ENCODE measurements at regions not wholly inside any gene's neighbourhood (a gene's known extent, or its start where the extent isn't known, plus 50 kb on each side); places are given as distances from the start of the nearest gene placed in this dataset.
"Not testable (repeated sequence)": the region's sequence is repeated elsewhere in the genome, so short reads cannot be mapped to it uniquely, and the experiment has no call there.

DNA sequence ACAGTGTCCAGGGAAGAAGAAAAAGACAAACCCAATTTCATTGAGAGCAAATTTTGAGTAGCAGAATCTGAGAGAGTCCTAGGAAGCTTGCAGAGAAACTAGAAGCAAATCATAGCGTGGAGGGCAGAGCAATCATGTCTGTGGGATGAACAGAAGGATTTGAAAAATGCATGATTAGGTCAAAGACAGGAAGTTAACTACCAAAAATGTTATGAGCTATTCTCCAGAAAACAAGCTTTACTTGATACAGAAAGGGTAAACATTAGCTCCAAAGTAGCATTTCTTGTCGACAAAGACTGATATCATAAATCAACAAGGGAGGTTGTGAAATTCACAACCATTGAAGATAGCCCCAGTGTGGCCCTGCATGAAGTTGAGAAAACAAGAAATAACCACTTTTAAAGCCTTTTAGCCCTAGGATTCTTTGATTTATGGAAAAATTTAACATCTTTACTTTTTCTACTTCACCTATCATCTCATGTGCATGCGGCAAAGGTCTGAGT lies 97.7 kb upstream of the MEGF10 start:
- Histone ChIP-seq H3K36me3 (replicated peaks in 1 of 2; ENCODE audit: control insufficient read depth in 1 of 2, insufficient read depth in 2 of 2, low read length in 1 of 2) (no peaks in the 10 kb centered on the region), H3K9me2 (no peaks in the 10 kb centered on the region), H2AFZ (ENCODE audit: low read depth) (no peak overlapping the region), H3F3A (replicated peaks; ENCODE audit: insufficient read depth) (no peaks in the 10 kb centered on the region), H3K4me1 (ENCODE audit: control insufficient read depth in 1 of 2, insufficient read depth in 2 of 2, low read depth in 1 of 2, low read length in 1 of 2) (no peaks in the 10 kb centered on the region), H3K79me2 (ENCODE audit: insufficient read depth) (no peaks in the 10 kb centered on the region), H3K4me3 (ENCODE audit: low read depth in 2 of 2, low read length in 1 of 2) (no peak overlapping the region), H3K9ac (no peak overlapping the region), H3K27me3 (ENCODE audit: insufficient read depth) (no peaks in the 10 kb centered on the region), H3K9me3 (no peaks in the 10 kb centered on the region), H4K20me1 (ENCODE audit: insufficient read depth) (no peaks in the 10 kb centered on the region), H3K27ac (ENCODE audit: low read depth in 2 of 2, low read length in 1 of 2) (no peak overlapping the region), H3K4me2 (no peak overlapping the region)
- ChIA-PET CTCF (no interaction called here), POLR2A (no interaction called here)
- DNase-seq, result no peak
- 65% methylated on average over 3 of the region's 3 CpGs for WGBS (ENCODE audit: low lambda C conversion rate)
- TF ChIP-seq, protein P1, sequence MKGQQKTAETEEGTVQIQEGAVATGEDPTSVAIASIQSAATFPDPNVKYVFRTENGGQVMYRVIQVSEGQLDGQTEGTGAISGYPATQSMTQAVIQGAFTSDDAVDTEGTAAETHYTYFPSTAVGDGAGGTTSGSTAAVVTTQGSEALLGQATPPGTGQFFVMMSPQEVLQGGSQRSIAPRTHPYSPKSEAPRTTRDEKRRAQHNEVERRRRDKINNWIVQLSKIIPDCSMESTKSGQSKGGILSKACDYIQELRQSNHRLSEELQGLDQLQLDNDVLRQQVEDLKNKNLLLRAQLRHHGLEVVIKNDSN (IDR thresholded peaks at IDR 0.05; ENCODE audit: borderline replicate concordance, low read depth), result no peak

DNA sequence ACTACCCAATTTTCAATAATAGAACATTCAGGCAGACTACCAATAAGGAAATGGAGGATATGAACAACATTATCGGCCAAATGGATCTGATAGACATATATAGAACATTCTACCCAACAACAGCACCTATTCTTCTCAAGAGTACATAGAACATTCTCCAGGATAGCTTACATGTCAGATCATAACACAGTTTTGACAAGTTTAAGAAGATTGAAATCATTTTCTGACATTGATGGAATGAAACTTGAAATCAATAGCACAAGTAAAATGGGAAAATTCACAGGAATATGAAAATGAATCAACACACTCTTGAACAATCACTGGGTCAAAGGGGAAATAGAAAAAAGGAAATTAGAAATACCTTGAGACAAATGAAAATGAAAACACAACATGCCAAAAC lies 94.6 kb upstream of the MEGF10 start:
- no peak overlapping the region for H2AFZ ChIP-seq (ENCODE audit: low read depth)
- H4K20me1 ChIP-seq (ENCODE audit: insufficient read depth), result no peaks in the 10 kb centered on the region
- no peaks in the 10 kb centered on the region for H3K4me1 ChIP-seq (ENCODE audit: control insufficient read depth in 1 of 2, insufficient read depth in 2 of 2, low read depth in 1 of 2, low read length in 1 of 2)
- WGBS (ENCODE audit: low lambda C conversion rate), result 7% methylated on average over 1 of the region's 1 CpG
- H3K9me2 ChIP-seq, result no peaks in the 10 kb centered on the region
- H3K36me3 ChIP-seq (replicated peaks in 1 of 2; ENCODE audit: control insufficient read depth in 1 of 2, insufficient read depth in 2 of 2, low read length in 1 of 2), result no peaks in the 10 kb centered on the region
- DNase-seq, result no peak
- H3K4me3 ChIP-seq (ENCODE audit: low read depth in 2 of 2, low read length in 1 of 2), result no peak overlapping the region
- H3K27me3 ChIP-seq (ENCODE audit: insufficient read depth), result no peaks in the 10 kb centered on the region
- H3K9me3 ChIP-seq, result no peaks in the 10 kb centered on the region
- POLR2A ChIA-PET, result no interaction called here
- CTCF ChIA-PET, result no interaction called here
- H3K27ac ChIP-seq (ENCODE audit: low read depth in 2 of 2, low read length in 1 of 2), result no peak overlapping the region
- no peaks in the 10 kb centered on the region for H3F3A ChIP-seq (replicated peaks; ENCODE audit: insufficient read depth)
- H3K9ac ChIP-seq, result no peak overlapping the region
- H3K4me2 ChIP-seq, result no peak overlapping the region
- TF ChIP-seq, protein P2, sequence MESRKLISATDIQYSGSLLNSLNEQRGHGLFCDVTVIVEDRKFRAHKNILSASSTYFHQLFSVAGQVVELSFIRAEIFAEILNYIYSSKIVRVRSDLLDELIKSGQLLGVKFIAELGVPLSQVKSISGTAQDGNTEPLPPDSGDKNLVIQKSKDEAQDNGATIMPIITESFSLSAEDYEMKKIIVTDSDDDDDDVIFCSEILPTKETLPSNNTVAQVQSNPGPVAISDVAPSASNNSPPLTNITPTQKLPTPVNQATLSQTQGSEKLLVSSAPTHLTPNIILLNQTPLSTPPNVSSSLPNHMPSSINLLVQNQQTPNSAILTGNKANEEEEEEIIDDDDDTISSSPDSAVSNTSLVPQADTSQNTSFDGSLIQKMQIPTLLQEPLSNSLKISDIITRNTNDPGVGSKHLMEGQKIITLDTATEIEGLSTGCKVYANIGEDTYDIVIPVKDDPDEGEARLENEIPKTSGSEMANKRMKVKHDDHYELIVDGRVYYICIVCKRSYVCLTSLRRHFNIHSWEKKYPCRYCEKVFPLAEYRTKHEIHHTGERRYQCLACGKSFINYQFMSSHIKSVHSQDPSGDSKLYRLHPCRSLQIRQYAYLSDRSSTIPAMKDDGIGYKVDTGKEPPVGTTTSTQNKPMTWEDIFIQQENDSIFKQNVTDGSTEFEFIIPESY (IDR thresholded peaks at IDR 0.05; ENCODE audit: borderline replicate concordance, low read depth), result no peak
- TF ChIP-seq YY1 (IDR thresholded peaks at IDR 0.05; ENCODE audit: low read depth) (no peak), RFX5 (IDR thresholded peaks at IDR 0.05; ENCODE audit: low read length) (no peak), GABPA (IDR thresholded peaks at IDR 0.05; ENCODE audit: low read depth) (no peak), RXRA (IDR thresholded peaks at IDR 0.05; ENCODE audit: borderline replicate concordance, low read depth) (no peak), TEAD4 (IDR thresholded peaks at IDR 0.05; ENCODE audit: borderline replicate concordance, insufficient read depth) (no peak), TCF12 (IDR thresholded peaks at IDR 0.05) (no peak), MEF2A (IDR thresholded peaks at IDR 0.05; ENCODE audit: borderline replicate concordance, low read depth) (no peak), SIN3A (IDR thresholded peaks at IDR 0.05; ENCODE audit: borderline replicate concordance, low read depth, low read length) (no peak), POLR2AphosphoS5 (IDR thresholded peaks at IDR 0.05; ENCODE audit: low read depth, low read length) (no peak), EP300 (IDR thresholded peaks at IDR 0.05; ENCODE audit: borderline replicate concordance in 1 of 2, low read depth in 1 of 2, low read length in 1 of 2) (no peak), RAD21 (IDR thresholded peaks at IDR 0.05; ENCODE audit: low read length) (no peak), NFIC (IDR thresholded peaks at IDR 0.05; ENCODE audit: borderline replicate concordance) (no peak), FOXM1 (IDR thresholded peaks at IDR 0.05; ENCODE audit: low read depth) (no peak)
- TF ChIP-seq, protein P3, sequence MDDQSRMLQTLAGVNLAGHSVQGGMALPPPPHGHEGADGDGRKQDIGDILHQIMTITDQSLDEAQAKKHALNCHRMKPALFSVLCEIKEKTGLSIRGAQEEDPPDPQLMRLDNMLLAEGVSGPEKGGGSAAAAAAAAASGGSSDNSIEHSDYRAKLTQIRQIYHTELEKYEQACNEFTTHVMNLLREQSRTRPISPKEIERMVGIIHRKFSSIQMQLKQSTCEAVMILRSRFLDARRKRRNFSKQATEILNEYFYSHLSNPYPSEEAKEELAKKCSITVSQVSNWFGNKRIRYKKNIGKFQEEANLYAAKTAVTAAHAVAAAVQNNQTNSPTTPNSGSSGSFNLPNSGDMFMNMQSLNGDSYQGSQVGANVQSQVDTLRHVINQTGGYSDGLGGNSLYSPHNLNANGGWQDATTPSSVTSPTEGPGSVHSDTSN (IDR thresholded peaks at IDR 0.05), result no peak
- TF ChIP-seq, protein P4, sequence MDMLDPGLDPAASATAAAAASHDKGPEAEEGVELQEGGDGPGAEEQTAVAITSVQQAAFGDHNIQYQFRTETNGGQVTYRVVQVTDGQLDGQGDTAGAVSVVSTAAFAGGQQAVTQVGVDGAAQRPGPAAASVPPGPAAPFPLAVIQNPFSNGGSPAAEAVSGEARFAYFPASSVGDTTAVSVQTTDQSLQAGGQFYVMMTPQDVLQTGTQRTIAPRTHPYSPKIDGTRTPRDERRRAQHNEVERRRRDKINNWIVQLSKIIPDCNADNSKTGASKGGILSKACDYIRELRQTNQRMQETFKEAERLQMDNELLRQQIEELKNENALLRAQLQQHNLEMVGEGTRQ (IDR thresholded peaks at IDR 0.05; ENCODE audit: borderline replicate concordance, low read depth, low read length), result no peak
- TF ChIP-seq, protein P1 (IDR thresholded peaks at IDR 0.05; ENCODE audit: borderline replicate concordance, low read depth), result no peak
- no peaks in the 10 kb centered on the region for H3K79me2 ChIP-seq (ENCODE audit: insufficient read depth)

DNA sequence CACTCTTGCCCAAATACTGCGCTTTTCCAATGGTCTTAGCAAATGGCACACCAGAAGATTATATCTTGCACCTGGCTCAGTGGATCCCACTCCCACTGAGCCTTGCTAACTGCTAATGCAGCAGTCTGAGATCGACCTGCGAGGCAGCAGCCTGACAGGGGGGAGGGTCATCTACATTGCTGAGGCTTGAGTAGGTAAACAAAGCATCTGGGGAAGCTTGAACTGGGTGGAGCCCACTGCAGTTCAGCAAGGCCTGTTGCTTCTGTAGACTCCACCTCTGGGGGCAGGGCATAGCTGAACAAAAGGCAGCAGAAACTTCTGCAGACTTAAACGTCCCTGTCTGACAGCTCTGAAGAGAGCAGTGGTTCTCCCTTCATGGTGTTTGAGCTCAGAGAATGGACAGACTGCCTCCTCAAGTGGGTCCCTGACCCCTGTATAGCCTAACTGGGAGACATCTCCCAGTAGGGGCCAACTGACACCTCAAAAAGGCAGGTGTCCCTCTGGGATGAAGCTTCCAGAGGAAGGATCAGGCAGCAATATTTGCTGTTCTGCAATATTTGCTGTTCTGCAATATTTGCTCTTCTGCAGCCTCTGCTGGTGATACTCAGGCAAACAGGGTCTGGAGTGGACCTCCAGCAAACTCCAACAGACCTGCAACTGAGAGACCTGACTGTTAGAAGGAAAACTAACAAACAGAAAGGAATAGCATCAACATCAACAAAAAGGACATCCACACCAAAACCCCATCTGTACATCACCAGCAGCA lies 93.0 kb upstream of the MEGF10 start:
- H3K4me3 ChIP-seq (ENCODE audit: low read depth in 2 of 2, low read length in 1 of 2); H3K4me2 ChIP-seq; H3K79me2 ChIP-seq (ENCODE audit: insufficient read depth); H3K27me3 ChIP-seq (ENCODE audit: insufficient read depth); H3K4me1 ChIP-seq (ENCODE audit: control insufficient read depth in 1 of 2, insufficient read depth in 2 of 2, low read depth in 1 of 2, low read length in 1 of 2); DNase-seq; H3K9me3 ChIP-seq; H3K9me2 ChIP-seq; H3F3A ChIP-seq (replicated peaks; ENCODE audit: insufficient read depth); POLR2A ChIA-PET; H4K20me1 ChIP-seq (ENCODE audit: insufficient read depth); H3K36me3 ChIP-seq (replicated peaks in 1 of 2; ENCODE audit: control insufficient read depth in 1 of 2, insufficient read depth in 2 of 2, low read length in 1 of 2); H2AFZ ChIP-seq (ENCODE audit: low read depth); H3K9ac ChIP-seq; H3K27ac ChIP-seq (ENCODE audit: low read depth in 2 of 2, low read length in 1 of 2): not testable (repeated sequence)
- 11% methylated on average over 3 of the region's 4 CpGs for WGBS (ENCODE audit: low lambda C conversion rate)
- CTCF ChIA-PET, result interaction anchor here (0.6 kb wide), 1 partner anchor 395 kb away, joined by 3 read pairs; no protein-coding TSS in a partner anchor

All from SK-N-SH (cell line).